BJ (cell line): ENCODE measurements at regions not wholly inside any gene's neighbourhood (a gene's known extent, or its start where the extent isn't known, plus 50 kb on each side); places are given as distances from the start of the nearest gene placed in this dataset. TPM values are rescaled to one million over a fixed set of nuclear protein-coding genes. Genes with fewer than 3 reads are reported as not detected.

Experiments used
- CTCF ChIA-PET: fragments of 350-600 bp; formaldehyde crosslinking; extraction: SDS; loops from one replicate; lab custom pipeline; 2021; ENCODE audit warnings: antibody characterized with exemption, inconsistent platforms; lab: Yijun Ruan, JAX
- POLR2A ChIA-PET: fragments of 300-600 bp; sonication (Branson Sonifier 250); formaldehyde crosslinking; extraction: SDS; loops from one replicate; lab custom pipeline; 2021; ENCODE audit warnings: antibody characterized with exemption; lab: Charles Lee
- DNase-seq: peaks from one replicate; pipeline ENCODE4 v3.0.0-alpha.2; 2011; ENCODE audit warnings: low read depth
- H3K27me3 ChIP-seq: 2 replicates; pipeline ENCODE4 v1.6.0; 2011; ENCODE audit warnings: low read length; ENCODE audit not compliant: control insufficient read depth, insufficient read depth
- H3K36me3 ChIP-seq: 2 replicates; pipeline ENCODE4 v1.5.1; 2011; ENCODE audit warnings: low read length; ENCODE audit not compliant: control insufficient read depth, insufficient read depth
- H3K4me3 ChIP-seq: 2 replicates; pipeline ENCODE4 v1.5.1; 2011; ENCODE audit warnings: low read depth, mild to moderate bottlenecking, control low read depth, low read length
- small RNA-seq: library from RNA; depleted of rRNA; stranded (forward); fragments of <200 nt; gene quantifications from one replicate; pipeline ENCODE3, GENCODE V24; 2012; ENCODE audit warnings: low replicate concordance, low read depth; ENCODE audit not compliant: insufficient read length
- TF ChIP-seq, protein P1 (sequence below): IDR thresholded peaks from 2 replicates; pipeline ENCODE4 v1.5.1; 2011; ENCODE audit warnings: low read depth, mild to moderate bottlenecking, control low read depth, inconsistent platforms, low read length, moderate library complexity; ENCODE audit not compliant: insufficient read depth

DNA sequence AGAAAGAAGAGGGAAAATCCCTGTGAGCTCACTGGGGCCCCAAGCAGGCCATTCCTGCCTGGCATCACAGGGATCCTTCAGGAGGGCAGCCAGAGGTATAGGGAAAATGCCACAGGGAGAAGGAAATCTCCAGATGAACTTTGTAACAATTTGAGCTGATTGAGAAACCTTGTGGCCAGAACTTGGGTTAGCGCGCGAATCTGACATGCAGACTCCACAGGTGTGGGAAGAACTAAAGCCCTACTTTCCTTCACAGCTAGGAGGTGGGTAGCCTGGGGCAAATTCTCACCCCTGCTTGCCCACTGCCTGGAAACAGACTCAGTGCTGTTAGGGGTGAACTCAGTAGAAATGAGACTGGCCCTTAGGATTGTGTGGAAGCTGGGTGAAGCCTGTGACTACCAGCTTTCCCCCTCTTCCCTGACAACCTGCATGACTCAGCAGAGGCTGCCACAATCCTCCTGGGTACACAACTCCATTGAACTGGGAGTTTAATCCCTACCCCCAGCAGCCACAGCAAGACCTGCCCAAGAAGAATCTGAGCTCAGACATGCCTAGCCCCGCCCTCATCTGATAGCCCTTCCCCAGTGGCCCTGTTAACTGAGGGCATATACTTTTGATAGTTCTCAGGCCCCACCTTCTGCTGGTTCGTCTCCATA, 57.2 kb upstream of the USP9Y start:
- no peak overlapping the region for H3K4me3 ChIP-seq
- H3K36me3 ChIP-seq: no peaks in the 10 kb centered on the region
- no peaks in the 10 kb centered on the region for H3K27me3 ChIP-seq
- DNase-seq: no peak
- TF ChIP-seq, protein P1, sequence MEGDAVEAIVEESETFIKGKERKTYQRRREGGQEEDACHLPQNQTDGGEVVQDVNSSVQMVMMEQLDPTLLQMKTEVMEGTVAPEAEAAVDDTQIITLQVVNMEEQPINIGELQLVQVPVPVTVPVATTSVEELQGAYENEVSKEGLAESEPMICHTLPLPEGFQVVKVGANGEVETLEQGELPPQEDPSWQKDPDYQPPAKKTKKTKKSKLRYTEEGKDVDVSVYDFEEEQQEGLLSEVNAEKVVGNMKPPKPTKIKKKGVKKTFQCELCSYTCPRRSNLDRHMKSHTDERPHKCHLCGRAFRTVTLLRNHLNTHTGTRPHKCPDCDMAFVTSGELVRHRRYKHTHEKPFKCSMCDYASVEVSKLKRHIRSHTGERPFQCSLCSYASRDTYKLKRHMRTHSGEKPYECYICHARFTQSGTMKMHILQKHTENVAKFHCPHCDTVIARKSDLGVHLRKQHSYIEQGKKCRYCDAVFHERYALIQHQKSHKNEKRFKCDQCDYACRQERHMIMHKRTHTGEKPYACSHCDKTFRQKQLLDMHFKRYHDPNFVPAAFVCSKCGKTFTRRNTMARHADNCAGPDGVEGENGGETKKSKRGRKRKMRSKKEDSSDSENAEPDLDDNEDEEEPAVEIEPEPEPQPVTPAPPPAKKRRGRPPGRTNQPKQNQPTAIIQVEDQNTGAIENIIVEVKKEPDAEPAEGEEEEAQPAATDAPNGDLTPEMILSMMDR: no peak
- ChIA-PET POLR2A (no interaction called here), CTCF (no interaction called here)

DNA sequence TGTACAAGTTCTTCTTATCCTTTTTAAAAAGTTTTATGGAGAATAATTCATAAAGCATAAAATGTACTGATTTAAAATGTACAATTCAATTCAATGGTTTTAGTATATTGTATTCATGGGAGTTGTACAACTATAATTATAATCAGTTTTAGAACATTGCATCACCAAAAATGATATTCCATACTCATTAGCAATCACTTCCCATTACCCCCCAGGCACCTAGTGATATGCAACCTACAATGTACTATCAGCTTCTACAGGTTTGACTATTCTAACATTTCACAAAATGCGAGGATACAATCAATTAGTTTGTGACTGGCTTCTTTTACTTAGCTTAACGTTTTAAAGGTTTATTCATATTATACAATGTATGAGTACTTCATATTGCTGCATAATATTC, 49.9 kb upstream of the USP9Y start:
- TF ChIP-seq, protein P1: no peak
- Histone ChIP-seq H3K4me3 (no peak overlapping the region), H3K27me3 (no peaks in the 10 kb centered on the region), H3K36me3 (no peaks in the 10 kb centered on the region)
- POLR2A ChIA-PET: interaction anchor here (1.3 kb wide), 1 partner anchor 11 kb away, joined by 4 read pairs; no protein-coding TSS in a partner anchor
- CTCF ChIA-PET: no interaction called here
- no peak for DNase-seq

Small RNAs in the stretch of these regions (small RNA-seq; reads per million reads assigned to genes)
- gene RN7SL702P: not detected
